ENCODE measurements at regions not wholly inside any gene's neighbourhood (a gene's known extent, or its start where the extent isn't known, plus 50 kb on each side); places are given as distances from the start of the nearest gene placed in this dataset.

- H3K4me1 Mint-ChIP-seq, result no peaks in the 10 kb centered on the region
Measured at GRCh38 chr10:65796472-65796871, 1129.4 kb upstream of the LRRTM3 start.

GRCh38 chr10:65798133-65798532 is 1127.7 kb upstream of the LRRTM3 start:
- intact Hi-C loops (cut with micrococcal nuclease), result no loop called here
- peaks cover 18 to 30% of the 10 kb centered on the region in 2 donors for H3K9me3 Mint-ChIP-seq

More at GRCh38 chr10:65796472-65796871, 1129.4 kb upstream of the LRRTM3 start:
- no peaks in the 10 kb centered on the region for H3K9me3 ChIP-seq (ENCODE audit: control insufficient read depth, insufficient read depth, low read length)
- H3K4me3 Mint-ChIP-seq, result no peak overlapping the region
- H3K4me3 ChIP-seq (ENCODE audit: low read length), result no peak overlapping the region
- WGBS (ENCODE audit: insufficient coverage), result 23% methylated on average over 2 of the region's 2 CpGs
- intact Hi-C loops (cut with micrococcal nuclease), result no loop called here
- no peak for TF ChIP-seq CTCF (IDR thresholded peaks at IDR 0.05)
- H3K27ac Mint-ChIP-seq, result no peak overlapping the region
- peaks cover 13 to 27% of the 10 kb centered on the region in 2 donors for H3K9me3 Mint-ChIP-seq
- DNase-seq (no peak), ATAC-seq (no peak)
- no peak overlapping the region for H3K27ac ChIP-seq (ENCODE audit: low read length)
- H3K27me3 ChIP-seq (ENCODE audit: control insufficient read depth, insufficient read depth, low read length), result no peaks in the 10 kb centered on the region
- no peaks in the 10 kb centered on the region for H3K36me3 ChIP-seq (ENCODE audit: control insufficient read depth, insufficient read depth, low read length)
- no peaks in the 10 kb centered on the region for H3K4me1 ChIP-seq (ENCODE audit: control insufficient read depth, insufficient read depth, low read length)
- H3K27me3 Mint-ChIP-seq (ENCODE audit: low read depth in 2 of 2), result no peaks in the 10 kb centered on the region
- no peaks in the 10 kb centered on the region for H3K36me3 Mint-ChIP-seq

GRCh38 chr10:65802391-65802790 is 1123.4 kb upstream of the LRRTM3 start:
- Mint-ChIP-seq H3K4me1 (no peaks in the 10 kb centered on the region), H3K4me3 (no peak overlapping the region), H3K27ac (no peak overlapping the region), H3K36me3 (peaks cover 8% of the 10 kb centered on the region), H3K9me3 (peaks cover 22 to 24% of the 10 kb centered on the region in 2 donors), H3K27me3 (ENCODE audit: low read depth in 2 of 2) (no peaks in the 10 kb centered on the region)
- no peak for DNase-seq
- Histone ChIP-seq H3K4me1 (ENCODE audit: control insufficient read depth, insufficient read depth, low read length) (no peaks in the 10 kb centered on the region), H3K4me3 (ENCODE audit: low read length) (no peak overlapping the region), H3K9me3 (ENCODE audit: control insufficient read depth, insufficient read depth, low read length) (no peaks in the 10 kb centered on the region), H3K36me3 (ENCODE audit: control insufficient read depth, insufficient read depth, low read length) (no peaks in the 10 kb centered on the region), H3K27ac (ENCODE audit: low read length) (no peak overlapping the region), H3K27me3 (ENCODE audit: control insufficient read depth, insufficient read depth, low read length) (no peaks in the 10 kb centered on the region)
- 72% methylated on average over 2 of the region's 2 CpGs for WGBS (ENCODE audit: insufficient coverage)
- intact Hi-C loops (cut with micrococcal nuclease), result no loop called here
- no peak for TF ChIP-seq CTCF (IDR thresholded peaks at IDR 0.05)
- ATAC-seq, result no peak

More at GRCh38 chr10:65798133-65798532, 1127.7 kb upstream of the LRRTM3 start:
- H3K36me3 ChIP-seq (ENCODE audit: control insufficient read depth, insufficient read depth, low read length), result no peaks in the 10 kb centered on the region
- H3K27me3 ChIP-seq (ENCODE audit: control insufficient read depth, insufficient read depth, low read length), result no peaks in the 10 kb centered on the region
- Mint-ChIP-seq H3K4me1 (no peaks in the 10 kb centered on the region), H3K27ac (no peak overlapping the region), H3K36me3 (no peaks in the 10 kb centered on the region), H3K4me3 (no peak overlapping the region), H3K27me3 (ENCODE audit: low read depth in 2 of 2) (no peaks in the 10 kb centered on the region)
- TF ChIP-seq CTCF (IDR thresholded peaks at IDR 0.05), result no peak
- H3K4me3 ChIP-seq (ENCODE audit: low read length), result no peak overlapping the region
- WGBS (ENCODE audit: insufficient coverage), result 87% methylated on average over 3 of the region's 3 CpGs
- no peaks in the 10 kb centered on the region for H3K4me1 ChIP-seq (ENCODE audit: control insufficient read depth, insufficient read depth, low read length)
- DNase-seq (no peak), ATAC-seq (no peak)
- no peak overlapping the region for H3K27ac ChIP-seq (ENCODE audit: low read length)
- no peaks in the 10 kb centered on the region for H3K9me3 ChIP-seq (ENCODE audit: control insufficient read depth, insufficient read depth, low read length)

GRCh38 chr10:65805511-65805910 is 1120.3 kb upstream of the LRRTM3 start:
- no peak overlapping the region for H3K27ac ChIP-seq (ENCODE audit: low read length)
- TF ChIP-seq CTCF (IDR thresholded peaks at IDR 0.05), result no peak
- ATAC-seq (no peak), DNase-seq (no peak)
- H3K27ac Mint-ChIP-seq, result no peak overlapping the region
- no peaks in the 10 kb centered on the region for H3K27me3 Mint-ChIP-seq (ENCODE audit: low read depth in 2 of 2)
- H3K27me3 ChIP-seq (ENCODE audit: control insufficient read depth, insufficient read depth, low read length), result no peaks in the 10 kb centered on the region
- 80% methylated on average over 1 of the region's 1 CpG for WGBS (ENCODE audit: insufficient coverage)
- peaks cover 19 to 20% of the 10 kb centered on the region in 2 donors for H3K9me3 Mint-ChIP-seq
- no peaks in the 10 kb centered on the region for H3K4me1 Mint-ChIP-seq
- no peaks in the 10 kb centered on the region for H3K9me3 ChIP-seq (ENCODE audit: control insufficient read depth, insufficient read depth, low read length)
- H3K36me3 Mint-ChIP-seq, result peaks cover 16% of the 10 kb centered on the region
- intact Hi-C loops (cut with micrococcal nuclease), result no loop called here
- no peaks in the 10 kb centered on the region for H3K4me1 ChIP-seq (ENCODE audit: control insufficient read depth, insufficient read depth, low read length)
- no peaks in the 10 kb centered on the region for H3K36me3 ChIP-seq (ENCODE audit: control insufficient read depth, insufficient read depth, low read length)
- no peak overlapping the region for H3K4me3 ChIP-seq (ENCODE audit: low read length)
- H3K4me3 Mint-ChIP-seq, result no peak overlapping the region

All from natural killer cell (primary cell).